ENCODE measurements at regions not wholly inside any gene's neighbourhood (a gene's known extent, or its start where the extent isn't known, plus 50 kb on each side); places are given as distances from the start of the nearest gene placed in this dataset.

DNA sequence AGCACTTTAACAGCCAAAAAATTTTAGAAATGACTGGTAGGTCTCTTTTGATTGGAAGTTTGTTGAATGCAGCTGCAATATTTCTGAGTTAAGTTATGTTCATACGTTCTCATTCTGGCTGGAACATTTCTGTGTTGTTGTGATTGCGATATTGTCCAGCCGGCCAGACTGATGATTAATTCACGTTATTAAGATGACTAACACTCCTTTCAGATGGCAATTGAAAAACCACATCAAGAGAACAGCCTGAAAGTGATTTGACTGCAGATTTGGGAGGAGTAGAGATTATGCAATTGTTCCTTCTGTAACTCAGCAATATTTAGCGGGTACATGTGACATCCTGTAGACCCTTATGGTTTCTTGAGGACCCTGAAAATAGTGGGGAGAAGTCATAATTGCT, 133.7 kb downstream of the FBXO15 start (continued):
- TF ChIP-seq, protein P1, sequence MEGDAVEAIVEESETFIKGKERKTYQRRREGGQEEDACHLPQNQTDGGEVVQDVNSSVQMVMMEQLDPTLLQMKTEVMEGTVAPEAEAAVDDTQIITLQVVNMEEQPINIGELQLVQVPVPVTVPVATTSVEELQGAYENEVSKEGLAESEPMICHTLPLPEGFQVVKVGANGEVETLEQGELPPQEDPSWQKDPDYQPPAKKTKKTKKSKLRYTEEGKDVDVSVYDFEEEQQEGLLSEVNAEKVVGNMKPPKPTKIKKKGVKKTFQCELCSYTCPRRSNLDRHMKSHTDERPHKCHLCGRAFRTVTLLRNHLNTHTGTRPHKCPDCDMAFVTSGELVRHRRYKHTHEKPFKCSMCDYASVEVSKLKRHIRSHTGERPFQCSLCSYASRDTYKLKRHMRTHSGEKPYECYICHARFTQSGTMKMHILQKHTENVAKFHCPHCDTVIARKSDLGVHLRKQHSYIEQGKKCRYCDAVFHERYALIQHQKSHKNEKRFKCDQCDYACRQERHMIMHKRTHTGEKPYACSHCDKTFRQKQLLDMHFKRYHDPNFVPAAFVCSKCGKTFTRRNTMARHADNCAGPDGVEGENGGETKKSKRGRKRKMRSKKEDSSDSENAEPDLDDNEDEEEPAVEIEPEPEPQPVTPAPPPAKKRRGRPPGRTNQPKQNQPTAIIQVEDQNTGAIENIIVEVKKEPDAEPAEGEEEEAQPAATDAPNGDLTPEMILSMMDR (IDR thresholded peaks at IDR 0.05 in 2 of 3, conservative IDR thresholded peaks at IDR 0.05 in 1 of 3; ENCODE audit: control insufficient read depth in 2 of 3, extremely low read depth in 1 of 3, insufficient read depth in 1 of 3, low read depth in 3 of 3, low read length in 3 of 3), result no peak
- no peak for TF ChIP-seq RCOR1 (conservative IDR thresholded peaks at IDR 0.05; ENCODE audit: low read depth, low read length)
- TF ChIP-seq SMARCA5 (IDR thresholded peaks at IDR 0.05), result no peak
- TF ChIP-seq CBX5 (IDR thresholded peaks at IDR 0.05; ENCODE audit: low read depth), result no peak

DNA sequence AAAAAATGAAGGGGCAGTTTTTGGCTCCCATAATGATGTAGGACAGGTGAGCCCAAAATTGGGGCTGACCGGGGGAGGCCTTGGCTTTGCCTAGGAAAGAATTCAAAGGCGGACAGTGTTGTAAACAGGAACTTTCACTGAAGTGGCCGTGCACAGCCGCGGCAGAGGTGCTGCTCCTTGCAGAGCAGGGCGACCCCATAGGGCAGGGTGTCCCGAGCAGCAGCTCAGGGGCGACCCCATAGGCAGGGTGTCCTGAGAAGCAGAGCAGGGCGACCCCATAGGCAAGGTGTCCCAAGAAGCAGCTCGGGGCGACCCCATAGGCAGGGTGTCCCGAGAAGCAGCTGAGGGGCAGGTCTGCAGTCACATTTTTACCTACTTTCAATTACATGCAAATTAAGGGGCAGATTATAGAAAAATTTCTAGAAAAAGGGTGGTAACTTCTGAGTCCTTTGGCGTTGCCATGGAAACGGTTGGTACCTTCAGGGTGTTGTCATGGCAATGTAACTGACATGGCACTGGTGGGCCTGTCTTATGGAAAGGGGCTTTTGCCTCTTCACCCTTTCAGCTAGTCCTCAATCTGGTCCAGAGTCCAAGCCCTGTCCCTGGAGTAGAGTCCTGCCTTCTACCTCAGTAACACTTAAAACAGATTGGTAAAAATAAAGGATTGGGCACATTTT, 134.5 kb downstream of the FBXO15 start:
- in situ Hi-C loops (cut with MboI) (no loop called here), intact Hi-C loops (cut with micrococcal nuclease; ENCODE audit: unreplicated experiment) (no loop called here)
- Histone ChIP-seq H3K4me3 (no peak overlapping the region), H3K36me3 (ENCODE audit: control insufficient read depth in 2 of 2, insufficient read depth in 2 of 2, low read length in 1 of 2) (no peaks in the 10 kb centered on the region), H4K20me1 (ENCODE audit: control insufficient read depth, insufficient read depth) (no peaks in the 10 kb centered on the region), H3K27ac (ENCODE audit: control insufficient read depth, insufficient read depth) (no peak overlapping the region), H3K27me3 (replicated peaks in 1 of 2; ENCODE audit: control insufficient read depth in 2 of 2, insufficient read depth in 2 of 2, low read length in 1 of 2) (no peaks in the 10 kb centered on the region), H3K9me3 (replicated peaks; ENCODE audit: control insufficient read depth, insufficient read depth, low read length) (no peaks in the 10 kb centered on the region; the same call in 2 of the 3 replicates), H3K4me2 (ENCODE audit: control insufficient read depth, insufficient read depth) (no peak overlapping the region), H2AFZ (ENCODE audit: control insufficient read depth, low read depth, low read length) (no peak overlapping the region), H3K4me1 (ENCODE audit: control insufficient read depth, insufficient read depth, low read length) (no peaks in the 10 kb centered on the region), H3K79me2 (ENCODE audit: control insufficient read depth, insufficient read depth, low read length) (no peaks in the 10 kb centered on the region), H3K9ac (ENCODE audit: control insufficient read depth, insufficient read depth, low read length) (no peak overlapping the region)
- ChIA-PET POLR2A (no interaction called here), RAD21 (ENCODE audit: unreplicated experiment) (no interaction called here), SMC1A (ENCODE audit: uncharacterized antibody, unreplicated experiment) (no interaction called here), CTCF (interaction anchor here (0.6 kb wide), 1 partner anchor 175 kb away, joined by 3 read pairs; no protein-coding TSS in a partner anchor)
- ATAC-seq (no peak), DNase-seq (ENCODE audit: low read depth, low spot score) (no peak), FAIRE-seq (no peak)
- no TSS peak for BruUV-seq (replicated peaks)
- 0 out of 2 replicates have a peak, but pooled peaks have one; percentile 34 for TF ChIP-seq BMI1 (IDR thresholded peaks at IDR 0.05; ENCODE audit: borderline replicate concordance)
- no peak for TF ChIP-seq SREBF2 (IDR thresholded peaks at IDR 0.05; ENCODE audit: low read length)
- TF ChIP-seq, protein P2, sequence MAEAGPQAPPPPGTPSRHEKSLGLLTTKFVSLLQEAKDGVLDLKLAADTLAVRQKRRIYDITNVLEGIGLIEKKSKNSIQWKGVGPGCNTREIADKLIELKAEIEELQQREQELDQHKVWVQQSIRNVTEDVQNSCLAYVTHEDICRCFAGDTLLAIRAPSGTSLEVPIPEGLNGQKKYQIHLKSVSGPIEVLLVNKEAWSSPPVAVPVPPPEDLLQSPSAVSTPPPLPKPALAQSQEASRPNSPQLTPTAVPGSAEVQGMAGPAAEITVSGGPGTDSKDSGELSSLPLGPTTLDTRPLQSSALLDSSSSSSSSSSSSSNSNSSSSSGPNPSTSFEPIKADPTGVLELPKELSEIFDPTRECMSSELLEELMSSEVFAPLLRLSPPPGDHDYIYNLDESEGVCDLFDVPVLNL (IDR thresholded peaks at IDR 0.05; ENCODE audit: low read depth, low read length), result no peak
- no peak for TF ChIP-seq CBFB (IDR thresholded peaks at IDR 0.05; ENCODE audit: low read depth)
- WGBS (ENCODE audit: insufficient coverage, insufficient replicate concordance, low lambda C conversion rate, missing lambda C conversion rate), result 54% methylated on average over 14 of the region's 14 CpGs
